PFSK-1 (cell line): ENCODE measurements at regions not wholly inside any gene's neighbourhood (a gene's known extent, or its start where the extent isn't known, plus 50 kb on each side); places are given as distances from the start of the nearest gene placed in this dataset.

Experiments
- POLR2AphosphoS5 ChIP-seq: IDR thresholded peaks from 2 replicates; pipeline ENCODE4 v1.6.1; 2012; ENCODE audit warnings: low read depth, mild to moderate bottlenecking, control low read depth, low read length, moderate library complexity
- TAF1 ChIP-seq: IDR thresholded peaks from 2 replicates; pipeline ENCODE4 v1.6.1; 2012; ENCODE audit warnings: low read length, control low read depth, borderline replicate concordance; ENCODE audit not compliant: insufficient read depth

GRCh38 chr9:89940625-89941024, 335.8 kb downstream of the GADD45G start:
- no peak for TF ChIP-seq POLR2AphosphoS5
- no peak for TF ChIP-seq TAF1
